Peyer's patch (tissue), 4 donors: ENCODE measurements at regions not wholly inside any gene's neighbourhood (a gene's known extent, or its start where the extent isn't known, plus 50 kb on each side); places are given as distances from the start of the nearest gene placed in this dataset.

Experiments used
- DNase-seq, 3 donors: peaks; one replicate each; pipeline ENCODE4 v3.0.0-alpha.2; 2017 to 2019
- H3K27ac ChIP-seq, 4 donors: fragments of 200-600 bp; sonication (generic); one replicate each; pipeline ENCODE4 v1.5.1; 2016 to 2019
- H3K27me3 ChIP-seq, 2 donors: fragments of 200-600 bp; sonication (generic); one replicate each; pipeline ENCODE4 v1.5.1; 2019
- H3K36me3 ChIP-seq, 3 donors: fragments of 200-600 bp; sonication (generic); one replicate each; pipeline ENCODE4 v1.5.1; 2016 to 2019
- H3K4me1 ChIP-seq, 4 donors: fragments of 200-600 bp; sonication (generic); one replicate each; pipeline ENCODE4 v1.5.1; 2016 to 2019
- H3K4me3 ChIP-seq, 4 donors: fragments of 200-600 bp; sonication (generic); 1 replicate in 3 of 4; 2 replicates in 1 of 4; pipeline ENCODE4 v1.5.1; 2016 to 2019; ENCODE audit warnings: mild to moderate bottlenecking in 1 of 4
- H3K9me3 ChIP-seq, 4 donors: fragments of 200-600 bp; sonication (generic); one replicate each; pipeline ENCODE4 v1.5.1; 2016 to 2019; ENCODE audit warnings: mild to moderate bottlenecking in 1 of 4
- POLR2A ChIP-seq, 2 donors: fragments of 450-650 bp; IDR thresholded peaks; one replicate each; pipeline ENCODE4 v1.5.1; 2017; ENCODE audit warnings: antibody characterized with exemption in 2 of 2, mild to moderate bottlenecking in 2 of 2, moderate library complexity in 2 of 2
- TF ChIP-seq, protein P1 (sequence below), 6 experiments: fragments of 450-650 bp in 4 of 6; fragments of 200-600 bp in 2 of 6; sonication (generic) in 1 of 6; IDR thresholded peaks; one replicate each; pipeline ENCODE4 v1.5.1; 2017 to 2019; ENCODE audit warnings: antibody characterized with exemption in 6 of 6, mild to moderate bottlenecking in 3 of 6, moderate library complexity in 1 of 6

DNA sequence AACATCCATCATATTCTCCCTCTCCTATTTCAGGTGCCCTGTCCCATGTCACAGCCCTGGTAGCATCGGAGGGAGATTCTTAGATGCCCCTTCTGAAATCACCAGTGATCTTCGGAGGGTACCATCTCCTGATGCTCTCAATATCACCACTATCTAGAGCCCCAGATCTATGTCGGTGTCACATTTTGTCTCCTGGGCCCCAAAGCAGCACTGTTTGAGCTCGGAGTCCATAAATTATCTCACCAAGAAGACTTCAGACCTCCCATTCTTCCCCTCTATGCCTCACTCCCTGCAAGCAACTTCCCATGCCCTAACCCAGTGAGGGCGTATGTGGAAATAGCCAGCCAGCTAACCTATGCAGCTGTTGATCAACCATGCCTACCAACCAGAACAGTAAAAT, 51.5 kb upstream of the NLK start:
- no peaks in the 10 kb centered on the region for H3K4me1 ChIP-seq
- no peak for TF ChIP-seq POLR2A (IDR thresholded peaks at IDR 0.05)
- TF ChIP-seq, protein P1, sequence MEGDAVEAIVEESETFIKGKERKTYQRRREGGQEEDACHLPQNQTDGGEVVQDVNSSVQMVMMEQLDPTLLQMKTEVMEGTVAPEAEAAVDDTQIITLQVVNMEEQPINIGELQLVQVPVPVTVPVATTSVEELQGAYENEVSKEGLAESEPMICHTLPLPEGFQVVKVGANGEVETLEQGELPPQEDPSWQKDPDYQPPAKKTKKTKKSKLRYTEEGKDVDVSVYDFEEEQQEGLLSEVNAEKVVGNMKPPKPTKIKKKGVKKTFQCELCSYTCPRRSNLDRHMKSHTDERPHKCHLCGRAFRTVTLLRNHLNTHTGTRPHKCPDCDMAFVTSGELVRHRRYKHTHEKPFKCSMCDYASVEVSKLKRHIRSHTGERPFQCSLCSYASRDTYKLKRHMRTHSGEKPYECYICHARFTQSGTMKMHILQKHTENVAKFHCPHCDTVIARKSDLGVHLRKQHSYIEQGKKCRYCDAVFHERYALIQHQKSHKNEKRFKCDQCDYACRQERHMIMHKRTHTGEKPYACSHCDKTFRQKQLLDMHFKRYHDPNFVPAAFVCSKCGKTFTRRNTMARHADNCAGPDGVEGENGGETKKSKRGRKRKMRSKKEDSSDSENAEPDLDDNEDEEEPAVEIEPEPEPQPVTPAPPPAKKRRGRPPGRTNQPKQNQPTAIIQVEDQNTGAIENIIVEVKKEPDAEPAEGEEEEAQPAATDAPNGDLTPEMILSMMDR (IDR thresholded peaks at IDR 0.05), result no peak
- H3K27ac ChIP-seq, result no peak overlapping the region
- H3K9me3 ChIP-seq, result no peaks in the 10 kb centered on the region
- H3K36me3 ChIP-seq, result no peaks in the 10 kb centered on the region
- H3K27me3 ChIP-seq, result no peaks in the 10 kb centered on the region
- H3K4me3 ChIP-seq, result no peak overlapping the region
- no peak for DNase-seq

DNA sequence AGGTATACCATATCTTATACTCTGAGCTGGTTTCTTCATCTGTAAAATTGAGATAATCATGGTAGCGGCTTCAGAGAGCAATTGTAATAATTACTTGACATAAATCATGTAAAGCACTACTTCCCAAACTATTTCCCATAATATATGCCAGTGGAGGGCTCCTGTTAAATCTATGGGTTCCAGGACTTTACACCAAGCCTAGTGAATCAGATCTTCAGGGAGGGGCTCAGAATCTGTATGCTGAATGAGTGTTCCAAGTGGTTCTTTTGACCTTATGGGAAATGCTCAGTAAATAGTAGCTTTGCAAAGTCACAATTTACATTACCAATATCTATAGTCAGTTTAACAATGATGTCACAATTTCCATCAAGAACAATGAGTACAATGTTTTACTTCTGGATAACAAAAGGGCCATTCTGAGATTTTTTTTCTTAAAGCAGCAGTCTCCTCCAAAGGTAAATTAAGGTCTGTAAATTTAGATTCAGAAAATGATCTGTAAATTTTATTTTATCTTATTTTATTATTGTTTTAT, 50.9 kb upstream of the NLK start:
- TF ChIP-seq, protein P1 (IDR thresholded peaks at IDR 0.05), result no peak
- no peak for TF ChIP-seq POLR2A (IDR thresholded peaks at IDR 0.05)
- no peaks in the 10 kb centered on the region for H3K27me3 ChIP-seq
- H3K4me1 ChIP-seq, result no peaks in the 10 kb centered on the region
- DNase-seq, result no peak
- H3K36me3 ChIP-seq, result no peaks in the 10 kb centered on the region
- no peaks in the 10 kb centered on the region for H3K9me3 ChIP-seq
- no peak overlapping the region for H3K27ac ChIP-seq
- no peak overlapping the region for H3K4me3 ChIP-seq
